NCI-H82 treated with DMSO at 0.1 percent for 48 hours (cell line): ENCODE measurements at regions not wholly inside any gene's neighbourhood (a gene's known extent, or its start where the extent isn't known, plus 50 kb on each side); places are given as distances from the start of the nearest gene placed in this dataset.

Source experiments
- DNase-seq: peaks from one replicate; lab custom pipeline; 2025; ENCODE audit not compliant: unreplicated experiment; lab: John Stamatoyannopoulos, UW

DNA sequence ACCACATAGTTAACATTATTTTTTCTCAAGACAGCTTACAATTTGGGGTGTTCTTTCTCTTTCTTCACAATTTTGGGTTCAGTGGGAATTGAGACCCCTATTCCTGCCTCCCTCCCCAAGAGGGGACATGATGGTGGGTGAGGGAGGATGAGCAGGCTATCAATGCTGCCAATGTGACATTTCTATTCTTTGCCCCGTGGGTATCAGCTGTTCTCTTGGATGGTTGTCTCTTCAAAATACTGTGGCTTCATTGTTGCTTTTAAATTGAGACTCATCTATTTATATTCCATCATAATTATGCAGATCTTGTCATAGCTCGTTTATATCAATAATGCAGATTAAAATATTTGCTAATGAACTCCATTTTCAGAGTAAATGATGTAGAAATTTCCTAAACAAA, 56.5 kb upstream of the ANO4 start:
- no peak for DNase-seq

GRCh38 chr12:100741084-100741711, 53.4 kb upstream of the ANO4 start:
- no peak for DNase-seq

DNA sequence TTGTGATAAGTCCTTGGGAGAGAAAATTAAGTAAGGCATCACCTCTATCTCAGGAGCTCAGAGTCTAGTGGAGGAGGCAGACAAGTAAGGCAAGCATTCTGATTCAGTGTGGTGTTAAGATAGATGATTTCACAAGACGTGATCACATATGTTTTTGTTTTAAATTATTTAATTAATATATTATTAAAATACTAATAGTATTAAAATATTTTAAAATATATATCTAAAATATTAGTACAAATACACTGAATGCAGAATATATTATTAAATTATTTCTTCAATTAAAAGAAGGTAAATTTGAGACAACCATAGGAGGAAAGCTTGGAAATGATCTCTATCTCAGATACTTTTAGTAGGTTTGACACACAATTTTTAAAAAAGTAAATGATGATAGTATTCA, 51.5 kb upstream of the ANO4 start:
- no peak for DNase-seq
